ENCODE measurements at regions not wholly inside any gene's neighbourhood (a gene's known extent, or its start where the extent isn't known, plus 50 kb on each side); places are given as distances from the start of the nearest gene placed in this dataset.
"Not testable (repeated sequence)": the region's sequence is repeated elsewhere in the genome, so short reads cannot be mapped to it uniquely, and the experiment has no call there.

- no peak for DNase-seq (ENCODE audit: low read depth)
Measured at GRCh38 chr2:16962505-16962904, 296.9 kb upstream of the CYRIA start.

DNA sequence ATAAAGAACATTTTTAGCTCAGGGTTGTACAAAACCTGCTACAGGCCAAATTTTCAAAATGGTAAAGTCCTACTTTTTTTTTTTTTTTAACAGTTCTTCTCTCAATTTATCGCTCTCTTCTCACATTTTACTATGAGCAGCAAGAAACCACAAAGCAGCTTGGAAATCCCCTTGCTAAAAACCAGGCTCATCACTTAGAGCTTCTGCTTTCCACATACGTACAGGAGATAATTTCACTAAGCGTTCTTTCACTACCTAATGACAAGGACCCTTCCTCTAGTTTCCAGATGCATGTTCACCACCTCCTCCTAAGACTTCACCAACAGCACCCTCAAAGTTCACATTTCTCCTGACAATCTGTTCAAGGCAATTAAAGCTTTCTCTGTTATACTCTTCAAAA lies 294.9 kb upstream of the CYRIA start:
- DNase-seq (ENCODE audit: low read depth), result no peak

DNA sequence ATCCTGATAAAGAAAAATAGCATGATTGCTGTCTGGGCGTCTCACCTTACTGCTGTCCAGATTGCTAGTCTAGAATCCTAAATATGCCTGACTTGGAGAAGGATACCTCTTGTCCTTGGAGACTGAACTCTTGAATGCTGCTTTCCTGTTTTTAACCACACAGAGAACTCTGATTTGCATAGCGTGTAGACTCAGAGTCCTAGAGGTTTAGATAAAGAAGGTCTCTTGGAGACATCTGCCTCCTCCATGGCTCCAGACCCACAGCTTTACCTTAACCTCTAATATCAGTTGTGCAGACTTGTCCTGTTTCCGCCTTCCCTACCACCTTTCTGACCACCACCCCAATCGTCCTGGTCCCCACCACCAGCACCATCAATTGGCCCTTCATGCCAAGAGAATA lies 292.6 kb upstream of the CYRIA start:
- no peak for DNase-seq (ENCODE audit: low read depth)

DNA sequence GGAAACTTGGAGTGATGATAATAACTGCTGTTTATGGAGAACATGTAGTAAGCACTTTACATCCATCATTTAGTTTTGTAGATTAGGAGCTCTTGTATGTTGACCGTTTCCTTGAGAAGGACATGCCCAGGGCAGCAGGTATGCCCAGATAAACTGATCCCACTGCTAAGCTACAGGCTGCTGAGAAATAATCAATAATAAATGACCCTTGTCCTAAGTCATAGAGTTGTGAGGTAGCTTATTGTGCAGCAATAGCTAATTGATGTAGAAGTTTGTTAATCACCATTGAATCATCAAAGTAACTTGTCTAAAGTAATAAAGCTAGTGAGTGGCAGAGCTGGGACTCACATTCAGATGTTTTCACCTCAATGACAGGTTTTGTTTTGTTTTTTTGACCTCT lies 287.2 kb upstream of the CYRIA start:
- DNase-seq (ENCODE audit: low read depth), result no peak

- no peak for DNase-seq (ENCODE audit: low read depth)
Measured at GRCh38 chr2:16952368-16952767, 286.7 kb upstream of the CYRIA start.

DNA sequence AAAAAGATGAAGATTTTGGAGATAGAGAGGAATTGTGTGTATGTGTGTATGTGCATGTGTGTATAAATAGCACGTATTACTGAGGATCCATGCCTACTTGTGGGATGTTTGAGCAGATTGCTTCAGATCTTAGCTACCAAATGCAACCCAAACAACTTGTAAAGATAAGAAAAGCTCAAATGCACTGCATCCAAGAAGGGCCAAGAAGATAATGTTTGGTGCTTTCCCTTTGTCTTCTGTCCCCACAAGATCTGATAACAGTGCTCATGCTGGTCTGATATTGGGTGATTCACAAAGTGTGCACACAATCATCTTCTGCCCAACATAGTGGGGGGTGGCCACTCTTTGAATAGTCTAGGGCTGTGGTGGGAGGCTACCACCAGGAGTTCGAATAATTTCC lies 284.8 kb upstream of the CYRIA start:
- no peak for DNase-seq (ENCODE audit: low read depth)

DNA sequence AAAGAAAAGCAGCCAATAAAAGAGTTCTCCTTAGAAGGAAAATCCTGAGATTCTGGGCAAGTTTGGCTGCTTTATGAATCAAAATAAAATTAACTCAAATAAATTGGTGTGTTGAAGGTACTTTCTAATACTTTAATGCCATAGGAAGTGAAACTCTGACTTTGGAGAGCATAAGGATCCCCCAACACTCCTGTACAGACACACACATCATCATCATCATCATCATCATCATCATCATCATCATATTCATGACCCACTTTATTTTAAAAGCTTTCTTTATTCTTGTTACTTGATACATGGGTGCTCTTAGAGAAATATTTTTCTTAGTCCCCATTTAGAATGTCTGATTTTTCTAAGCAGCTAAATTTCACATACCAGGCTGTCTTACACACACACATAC lies 283.1 kb upstream of the CYRIA start:
- DNase-seq (ENCODE audit: low read depth), result no peak

DNA sequence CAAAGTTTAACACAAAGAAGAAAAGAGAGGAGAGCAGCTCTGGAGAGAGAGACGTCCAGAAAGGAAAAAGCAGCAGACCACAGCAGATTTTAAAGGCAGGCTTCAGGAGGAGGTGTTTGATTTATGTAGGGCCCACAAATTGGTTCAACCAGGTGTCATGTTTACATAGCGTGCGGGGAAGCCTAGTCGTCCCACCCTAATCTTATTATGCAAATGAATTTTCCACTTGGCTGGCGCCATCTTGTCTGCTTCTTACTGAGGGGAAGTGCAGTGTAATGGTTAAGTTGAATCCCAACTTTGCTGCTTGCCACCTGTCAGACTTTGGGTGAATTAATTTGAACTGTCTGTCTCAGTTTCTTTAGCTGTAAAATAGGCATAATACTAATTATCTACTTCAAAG lies 282.4 kb upstream of the CYRIA start:
- no peak for DNase-seq (ENCODE audit: low read depth)

DNA sequence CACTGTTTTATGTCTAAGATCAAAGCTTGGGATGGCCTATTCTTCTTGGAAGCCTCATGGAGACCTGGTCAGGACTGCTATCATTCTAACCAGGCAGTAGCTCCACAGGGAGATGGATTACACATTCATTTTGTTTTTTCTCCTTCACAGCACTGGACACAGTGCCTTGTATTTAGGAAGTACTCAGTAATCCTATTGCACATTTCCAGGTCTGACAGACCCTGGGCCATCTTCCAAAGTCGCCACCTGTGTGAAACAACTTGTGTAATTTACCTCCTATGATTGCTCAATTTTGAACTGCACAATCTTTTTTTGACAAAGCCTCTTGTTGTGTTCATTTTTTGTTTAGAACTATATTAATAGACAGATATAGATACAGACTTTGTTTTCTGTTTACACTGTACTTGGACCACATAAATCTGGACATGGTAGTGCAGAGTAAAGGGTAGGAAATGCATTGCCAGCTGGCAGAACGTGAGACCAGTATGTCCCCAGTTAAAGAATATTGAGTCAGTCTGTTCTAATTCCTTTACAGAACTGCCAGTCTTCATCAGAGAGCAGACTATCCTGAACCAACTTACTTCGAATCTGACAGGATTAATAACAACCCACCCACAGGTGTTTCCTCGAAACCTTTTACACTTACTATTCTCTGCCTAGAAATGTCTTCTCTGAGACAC lies 277.8 kb upstream of the CYRIA start:
- DNase-seq (ENCODE audit: low read depth), result no peak

GRCh38 chr2:16940214-16940613 lies 274.6 kb upstream of the CYRIA start:
- no peak for DNase-seq (ENCODE audit: low read depth)

- no peak for DNase-seq (ENCODE audit: low read depth)
Measured at GRCh38 chr2:16939771-16940170, 274.1 kb upstream of the CYRIA start.

DNA sequence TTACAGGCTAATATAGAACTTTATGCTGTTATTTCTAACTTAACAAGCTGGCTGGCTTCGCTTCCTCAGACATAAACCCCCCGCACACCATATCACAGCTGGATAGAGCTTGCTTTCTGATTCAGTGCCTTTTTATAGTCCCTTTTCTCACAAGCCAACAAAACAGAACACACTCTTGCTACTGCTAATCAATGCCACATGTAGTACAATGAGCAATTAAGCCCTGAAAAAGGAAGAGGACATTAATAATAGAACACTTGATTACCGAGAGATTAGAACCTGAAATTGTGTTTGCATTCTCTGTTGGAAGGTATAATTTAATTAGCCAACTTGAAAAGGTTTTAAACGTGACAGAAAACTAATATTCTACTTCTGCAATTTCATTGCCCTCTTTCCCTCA lies 267.7 kb upstream of the CYRIA start:
- DNase-seq (ENCODE audit: low read depth), result no peak

DNA sequence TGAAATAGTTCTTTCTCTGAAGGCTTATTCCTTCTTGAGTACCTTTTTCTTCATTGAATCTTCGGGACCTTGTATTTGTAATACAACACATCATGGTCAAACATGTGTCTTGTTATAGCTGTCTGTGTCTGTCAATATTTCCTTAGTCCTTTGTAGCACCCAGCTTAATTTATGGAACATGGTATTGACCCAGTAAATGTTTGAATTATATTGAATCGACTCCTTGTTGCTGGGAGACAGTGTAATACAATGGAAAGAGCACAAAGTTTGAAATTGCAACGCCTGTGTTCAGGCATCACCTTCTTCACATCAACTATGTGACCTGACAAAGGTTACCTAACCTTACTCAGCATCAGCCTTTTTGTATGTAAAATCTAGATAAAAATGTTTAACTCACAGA lies 267.2 kb upstream of the CYRIA start:
- no peak for DNase-seq (ENCODE audit: low read depth)

DNA sequence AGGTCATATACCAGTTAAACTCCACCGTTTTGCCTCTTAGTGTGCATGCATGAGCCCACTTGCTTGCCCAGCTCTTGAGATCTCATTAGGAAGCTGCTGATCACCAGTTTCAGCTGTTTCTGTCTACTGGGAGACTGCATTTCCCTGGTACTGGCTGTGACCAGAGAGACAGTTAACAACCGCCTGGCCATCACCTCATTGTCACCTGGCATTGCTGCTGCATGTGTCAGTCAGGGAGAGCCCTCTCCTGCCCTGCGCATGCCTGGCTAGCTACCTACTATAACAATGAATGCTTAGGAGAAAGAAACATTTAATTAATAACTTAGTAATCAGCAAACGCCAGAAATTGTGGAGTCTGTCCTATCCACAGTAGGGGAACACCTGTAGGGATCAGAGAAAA lies 265.8 kb upstream of the CYRIA start:
- no peak for DNase-seq (ENCODE audit: low read depth)

DNA sequence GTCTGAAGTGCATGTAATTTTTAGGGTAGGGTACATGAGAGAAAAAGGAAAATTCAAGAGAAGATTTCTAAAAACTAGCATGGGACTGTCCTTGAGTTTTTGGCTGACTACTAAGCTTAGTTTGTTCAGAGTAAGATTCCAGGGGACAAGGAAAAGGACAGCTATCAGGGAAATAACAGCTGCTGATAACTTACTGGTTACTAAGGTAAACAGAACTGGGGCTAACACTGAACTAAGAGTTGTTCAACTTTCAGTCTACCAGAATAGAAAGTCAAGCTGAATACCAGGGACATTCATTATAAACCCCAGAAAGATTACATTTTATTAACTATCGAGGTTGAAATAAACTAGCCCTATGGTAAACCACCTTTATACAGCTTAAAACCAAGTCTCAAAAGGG lies 261.8 kb upstream of the CYRIA start:
- DNase-seq (ENCODE audit: low read depth), result no peak

- no peak for DNase-seq (ENCODE audit: low read depth)
Measured at GRCh38 chr2:16925145-16925544, 259.5 kb upstream of the CYRIA start.

DNA sequence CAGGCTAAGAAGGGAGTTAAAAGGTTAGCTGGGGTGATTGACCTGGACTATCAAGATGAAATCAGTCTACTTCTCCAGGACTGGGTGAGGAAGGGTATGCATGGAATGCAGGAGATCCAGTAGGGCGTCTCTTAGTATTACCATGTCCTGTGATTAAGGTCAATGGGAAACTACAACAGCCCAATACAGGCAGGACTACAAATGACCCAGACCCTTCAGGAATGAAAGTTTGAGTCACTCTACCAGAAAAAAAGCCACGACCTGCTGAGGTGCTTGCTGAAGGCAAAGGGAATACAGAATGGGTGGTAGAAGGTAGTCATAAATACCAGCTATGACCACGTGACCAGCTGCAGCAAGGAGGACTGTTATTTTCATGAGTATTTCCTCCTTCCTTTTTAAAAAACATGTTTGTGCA lies 249.7 kb upstream of the CYRIA start:
- not testable (repeated sequence) for DNase-seq (ENCODE audit: low read depth)

DNA sequence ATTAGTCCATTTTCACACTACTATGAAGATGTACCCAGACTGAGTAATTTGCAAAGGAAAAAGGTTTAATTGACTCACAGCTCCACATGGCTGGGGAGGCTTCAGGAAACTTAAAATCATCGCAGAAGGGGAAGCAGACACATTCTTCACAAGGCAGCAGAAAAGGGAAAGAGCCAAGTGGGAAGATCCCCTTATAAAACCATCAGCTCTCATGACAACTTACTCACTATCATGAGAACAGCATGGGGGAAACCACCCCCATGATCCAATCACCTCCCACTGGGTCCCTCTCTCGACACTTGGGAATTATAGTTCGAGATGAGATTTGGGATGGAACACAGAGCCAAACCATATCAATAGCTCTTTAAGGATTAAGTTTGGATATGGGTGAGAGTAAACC lies 246.1 kb upstream of the CYRIA start:
- DNase-seq (ENCODE audit: low read depth), result no peak

DNA sequence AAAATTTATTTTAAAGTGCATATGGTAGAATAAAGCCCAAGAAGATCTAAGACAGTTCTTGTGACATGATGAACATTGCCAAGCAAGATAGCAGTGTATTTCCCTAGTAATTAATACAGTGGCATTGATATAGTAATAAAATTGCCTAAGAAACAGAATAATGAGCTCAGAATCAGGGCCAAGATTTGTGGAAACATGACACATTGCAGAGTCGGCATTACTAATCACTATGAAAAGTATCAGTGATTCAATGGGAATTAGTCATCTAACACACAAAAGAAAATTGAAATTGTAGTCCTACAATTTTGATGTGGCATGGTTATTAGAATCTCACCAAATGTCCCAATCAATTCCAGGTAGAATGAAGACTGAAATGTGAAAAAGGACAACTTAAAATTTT lies 243.0 kb upstream of the CYRIA start:
- no peak for DNase-seq (ENCODE audit: low read depth)

DNA sequence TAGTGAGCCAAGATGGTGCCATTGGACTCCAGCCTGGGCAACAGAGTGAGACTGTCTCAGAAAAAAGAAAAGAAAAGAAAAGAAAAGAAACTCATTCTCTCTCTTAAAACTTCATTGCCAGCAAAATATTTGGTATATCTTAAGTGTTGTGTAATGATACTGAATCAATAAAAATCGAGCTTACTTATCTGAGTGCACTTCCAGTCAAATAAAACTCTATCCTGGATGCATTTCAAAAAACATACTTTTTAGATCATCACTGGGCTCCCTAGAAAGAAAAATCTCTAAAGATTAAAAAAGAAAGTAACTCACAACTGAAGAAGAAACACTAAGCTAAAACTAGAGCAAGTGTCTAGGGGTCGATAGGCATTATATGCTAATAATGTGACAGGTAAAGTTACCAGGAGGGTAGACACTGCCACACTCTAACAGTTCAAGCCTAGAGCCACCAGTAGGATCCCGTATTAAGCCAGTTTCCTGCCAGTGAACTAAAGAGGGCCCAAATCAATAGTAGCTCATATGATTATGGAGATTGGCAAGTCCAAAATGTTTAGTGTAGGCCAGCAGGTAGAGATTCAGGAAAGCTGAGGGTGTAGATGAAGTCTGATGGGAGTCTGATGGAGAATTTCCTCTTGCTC lies 242.1 kb upstream of the CYRIA start:
- DNase-seq (ENCODE audit: low read depth), result no peak

GRCh38 chr2:16905325-16905724 lies 239.7 kb upstream of the CYRIA start:
- not testable (repeated sequence) for DNase-seq (ENCODE audit: low read depth)

DNA sequence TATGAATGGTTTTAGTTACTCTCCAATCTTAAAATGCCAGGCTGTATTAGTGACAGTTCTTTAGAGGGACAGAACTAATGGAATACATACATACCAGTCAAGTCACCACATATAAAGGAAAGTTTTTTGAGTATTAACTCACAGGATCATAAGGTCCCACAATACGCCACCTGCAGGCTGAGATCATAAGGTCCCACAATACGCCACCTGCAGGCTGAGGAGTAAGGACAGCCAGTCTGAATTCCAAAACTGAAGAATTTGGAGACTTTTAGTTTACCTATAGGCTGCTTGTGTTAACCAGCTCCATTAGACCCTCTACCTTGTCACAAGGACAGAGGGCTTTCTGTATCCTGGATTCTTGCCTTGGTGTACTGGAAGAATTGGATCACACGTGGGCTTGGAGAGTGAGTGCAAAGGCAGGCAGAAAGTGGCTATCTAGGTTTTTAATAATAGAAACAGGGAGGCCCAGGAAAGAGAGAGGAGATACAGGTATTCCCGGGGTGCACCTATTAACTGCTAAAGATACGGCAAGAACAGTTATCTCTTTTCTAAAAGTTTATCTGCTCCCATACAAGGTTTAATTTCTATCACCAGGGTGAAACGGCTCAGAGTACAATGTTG lies 234.9 kb upstream of the CYRIA start:
- no peak for DNase-seq (ENCODE audit: low read depth)

DNA sequence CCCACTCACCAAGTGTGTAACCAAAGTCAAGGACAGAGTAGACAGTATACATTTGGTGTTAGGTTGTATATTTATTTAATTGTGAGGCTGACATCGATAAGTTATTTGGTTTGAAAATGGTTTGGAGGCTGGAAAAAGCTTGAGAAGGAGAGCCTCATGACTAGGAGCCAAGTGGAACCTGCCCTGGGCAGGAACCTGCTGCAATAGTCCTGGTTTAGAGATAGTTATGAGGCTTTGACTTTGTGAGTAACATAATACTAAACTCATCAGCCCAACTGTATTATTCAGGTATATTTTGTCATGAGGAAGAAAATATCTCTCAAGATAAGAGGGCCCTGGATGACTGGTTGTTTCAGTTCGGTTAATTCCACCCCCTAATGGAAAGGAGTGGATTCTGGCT lies 234.3 kb upstream of the CYRIA start:
- no peak for DNase-seq (ENCODE audit: low read depth)

- no peak for DNase-seq (ENCODE audit: low read depth)
Measured at GRCh38 chr2:16890081-16890480, 224.4 kb upstream of the CYRIA start.

Data from stimulated activated CD4-positive, alpha-beta T cell treated with anti-CD3 and anti-CD28 coated beads, Interleukin-2, amount 100 ng/mL, for 4 hours (primary cell).